ENCODE measurements at regions not wholly inside any gene's neighbourhood (a gene's known extent, or its start where the extent isn't known, plus 50 kb on each side); places are given as distances from the start of the nearest gene placed in this dataset.
"Not testable (repeated sequence)": the region's sequence is repeated elsewhere in the genome, so short reads cannot be mapped to it uniquely, and the experiment has no call there.

- DNase-seq (ENCODE audit: low read depth in 2 of 2): no peak
Observed at GRCh38 chr1:82079607-82080006, 278.9 kb downstream of the ADGRL2 start.

GRCh38 chr1:82073659-82074058 is 272.9 kb downstream of the ADGRL2 start:
- DNase-seq (ENCODE audit: low read depth in 2 of 2): no peak

- DNase-seq (ENCODE audit: low read depth in 2 of 2): no peak
Observed at GRCh38 chr1:82073071-82073470, 272.3 kb downstream of the ADGRL2 start.

DNA sequence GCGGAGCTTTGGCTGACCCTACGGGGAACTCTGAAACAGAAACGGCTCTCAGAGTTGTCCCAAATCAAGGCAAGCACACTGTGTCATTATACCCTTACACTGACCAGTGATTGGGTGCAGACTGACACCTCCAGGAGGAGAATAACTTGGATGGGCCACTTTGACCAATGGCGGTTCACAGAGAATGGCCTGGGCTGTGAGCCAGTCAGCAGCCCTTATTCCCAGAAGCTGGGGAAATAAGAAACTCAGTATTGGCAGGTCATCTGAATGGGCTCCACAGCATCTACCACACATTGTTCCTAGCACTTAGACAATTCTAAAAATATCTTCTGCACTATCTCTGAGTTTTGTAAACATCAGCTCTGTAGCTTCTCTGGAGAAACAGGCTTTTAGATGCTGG is 265.2 kb downstream of the ADGRL2 start:
- DNase-seq (ENCODE audit: low read depth in 2 of 2): no peak

- no peak for DNase-seq (ENCODE audit: low read depth in 2 of 2)
Observed at GRCh38 chr1:82064691-82065090, 264.0 kb downstream of the ADGRL2 start.

DNA sequence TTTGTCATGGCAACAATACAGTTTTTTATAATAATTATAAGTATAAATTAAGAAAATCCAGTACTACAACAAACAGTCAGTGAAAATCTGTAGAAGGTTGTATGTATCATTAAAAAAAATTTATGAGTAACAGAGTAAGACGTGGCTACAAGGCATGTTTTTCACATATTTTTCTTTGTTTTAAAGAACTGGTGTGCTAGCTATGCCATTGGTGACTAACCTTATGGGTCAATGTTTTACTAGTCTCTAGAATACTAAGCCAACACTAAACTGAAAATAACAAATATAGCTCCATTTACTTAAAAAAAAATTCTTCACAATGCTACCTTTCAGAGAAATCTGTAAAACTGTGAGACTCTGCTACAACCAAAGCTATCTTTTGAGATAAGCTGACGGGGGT is 261.5 kb downstream of the ADGRL2 start:
- DNase-seq (ENCODE audit: low read depth in 2 of 2): no peak

GRCh38 chr1:82059959-82060358 is 259.2 kb downstream of the ADGRL2 start:
- peak; percentile 33 to 38 for DNase-seq (ENCODE audit: low read depth in 2 of 2)

DNA sequence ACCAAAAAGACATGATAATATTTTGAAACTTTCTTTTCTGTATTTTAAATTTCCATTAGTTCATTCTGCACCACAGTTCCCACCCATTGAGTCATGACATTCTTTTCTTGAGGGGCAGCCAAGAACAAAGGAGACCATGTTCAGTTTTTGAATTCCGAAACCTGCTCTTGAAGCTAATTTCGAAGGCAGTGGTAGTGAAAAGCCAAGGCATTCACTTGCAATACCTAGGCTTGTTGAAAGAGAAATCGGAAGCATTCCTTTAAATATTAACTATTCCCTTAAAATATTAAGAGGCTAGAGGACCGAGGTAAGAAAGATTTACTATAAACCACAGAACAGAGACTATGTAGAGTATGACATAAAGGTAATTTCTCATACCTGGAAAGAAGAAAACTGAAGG is 256.3 kb downstream of the ADGRL2 start:
- DNase-seq (ENCODE audit: low read depth in 2 of 2): no peak

DNA sequence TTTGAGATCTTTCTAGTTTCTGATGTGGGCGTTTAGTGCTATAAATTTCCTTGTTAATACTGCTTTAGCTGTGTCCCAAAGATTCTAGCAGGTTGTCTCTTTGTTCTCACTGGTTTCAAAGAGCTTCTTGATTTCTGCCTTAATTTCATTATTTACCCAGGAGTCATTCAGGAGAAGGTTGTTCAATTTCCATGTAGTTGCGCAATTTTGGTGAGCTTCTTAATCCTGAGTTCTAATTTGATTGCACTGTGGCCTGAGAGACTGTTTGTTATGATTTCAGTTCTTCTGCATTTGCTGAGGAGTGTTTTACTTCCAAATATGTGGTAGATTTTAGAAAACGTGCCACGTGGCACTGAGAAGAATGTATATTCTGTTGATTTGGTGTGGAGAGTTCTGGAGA is 254.6 kb downstream of the ADGRL2 start:
- not testable (repeated sequence) for DNase-seq (ENCODE audit: low read depth in 2 of 2)

- DNase-seq (ENCODE audit: low read depth in 2 of 2): no peak
Observed at GRCh38 chr1:82052563-82052962, 251.8 kb downstream of the ADGRL2 start.

DNA sequence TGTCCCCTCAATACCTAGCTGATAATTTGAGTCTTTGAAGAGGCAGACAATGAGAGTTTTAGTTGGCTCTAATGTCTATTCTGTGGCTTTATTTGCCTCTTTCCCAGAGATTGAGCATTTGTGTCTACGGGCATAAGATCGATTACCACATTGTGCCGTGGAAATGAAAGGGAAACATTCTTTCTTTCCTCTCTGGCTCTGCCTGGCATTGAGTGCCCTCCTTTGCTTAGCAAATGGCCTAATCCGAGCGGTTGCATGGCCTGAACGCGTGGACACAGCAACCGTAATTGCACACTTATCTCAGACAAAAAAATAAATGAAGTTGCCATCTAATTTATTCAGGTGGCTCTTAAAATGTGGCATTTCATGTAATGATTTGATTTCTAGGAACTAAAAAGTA is 247.9 kb downstream of the ADGRL2 start:
- no peak for DNase-seq (ENCODE audit: low read depth in 2 of 2)

DNA sequence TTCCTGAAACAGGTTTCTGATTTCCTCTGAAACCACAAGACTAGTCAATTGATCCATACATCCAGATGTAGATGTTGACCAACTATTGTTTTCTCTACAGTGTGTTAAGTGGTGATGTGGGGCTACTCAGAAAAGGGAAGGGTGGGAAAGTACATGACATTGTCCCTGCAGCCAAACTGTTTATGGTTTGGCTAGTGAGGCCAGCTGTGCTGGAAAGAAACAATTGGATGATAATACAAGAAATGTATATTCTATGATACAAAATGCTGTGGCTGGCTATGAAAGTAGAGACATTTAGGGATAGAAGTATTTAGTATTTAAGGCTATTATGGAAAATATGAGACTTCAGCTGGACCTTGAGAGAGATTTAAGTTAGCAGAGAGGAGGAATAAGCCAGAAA is 244.5 kb downstream of the ADGRL2 start:
- DNase-seq (ENCODE audit: low read depth in 2 of 2): no peak

- DNase-seq (ENCODE audit: low read depth in 2 of 2): no peak
Observed at GRCh38 chr1:82044536-82044935, 243.8 kb downstream of the ADGRL2 start.

GRCh38 chr1:82044111-82044510 is 243.4 kb downstream of the ADGRL2 start:
- no peak for DNase-seq (ENCODE audit: low read depth in 2 of 2)

DNA sequence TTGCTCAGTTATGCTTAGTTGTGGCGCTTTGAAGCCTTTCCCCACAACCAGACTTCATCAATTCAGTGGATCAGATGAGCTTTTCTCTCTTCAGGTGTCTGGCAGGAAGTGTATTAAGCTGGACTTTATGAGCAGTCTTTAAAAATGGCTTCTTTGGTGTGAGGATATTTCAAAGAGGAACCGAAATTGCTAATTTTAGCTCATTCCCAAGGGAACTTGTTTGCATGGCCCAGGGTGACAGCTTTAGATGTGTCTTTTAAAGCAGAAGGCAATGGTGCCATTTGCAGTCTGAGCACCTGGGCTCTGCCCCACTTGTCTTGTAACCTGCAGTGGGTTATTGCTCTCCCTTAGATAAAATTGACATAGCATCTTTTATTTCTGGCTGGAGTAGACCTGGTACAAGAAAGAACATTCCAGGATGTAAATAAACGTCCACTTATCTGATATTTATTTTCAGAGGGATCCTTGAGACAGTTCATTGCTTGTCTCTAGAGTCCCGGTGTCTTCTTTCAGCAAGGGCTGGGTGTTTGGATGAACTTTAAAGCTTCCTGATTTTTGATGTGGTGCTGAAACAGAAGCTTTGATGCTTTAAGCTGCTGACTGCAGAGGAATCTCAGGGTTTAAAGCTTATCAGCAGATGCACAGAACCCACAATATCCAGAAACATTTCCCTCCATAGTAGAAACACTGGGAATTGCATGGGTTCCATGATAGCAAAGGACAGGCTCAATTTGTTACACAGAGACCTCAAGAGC is 241.7 kb downstream of the ADGRL2 start:
- no peak for DNase-seq (ENCODE audit: low read depth in 2 of 2)

All from fibroblast of skin of left quadriceps (primary cell).